HG03521 (cell line): ENCODE measurements at regions not wholly inside any gene's neighbourhood (a gene's known extent, or its start where the extent isn't known, plus 50 kb on each side); places are given as distances from the start of the nearest gene placed in this dataset.
"Not testable (repeated sequence)": the region's sequence is repeated elsewhere in the genome, so short reads cannot be mapped to it uniquely, and the experiment has no call there.

ENCODE experiments used
- ATAC-seq: cut with Tn5 transposase; IDR thresholded peaks from one replicate; pipeline ENCODE4 v1.9.1; 2021; ENCODE audit warnings: mild to moderate bottlenecking, moderate library complexity; ENCODE audit not compliant: unreplicated experiment

DNA sequence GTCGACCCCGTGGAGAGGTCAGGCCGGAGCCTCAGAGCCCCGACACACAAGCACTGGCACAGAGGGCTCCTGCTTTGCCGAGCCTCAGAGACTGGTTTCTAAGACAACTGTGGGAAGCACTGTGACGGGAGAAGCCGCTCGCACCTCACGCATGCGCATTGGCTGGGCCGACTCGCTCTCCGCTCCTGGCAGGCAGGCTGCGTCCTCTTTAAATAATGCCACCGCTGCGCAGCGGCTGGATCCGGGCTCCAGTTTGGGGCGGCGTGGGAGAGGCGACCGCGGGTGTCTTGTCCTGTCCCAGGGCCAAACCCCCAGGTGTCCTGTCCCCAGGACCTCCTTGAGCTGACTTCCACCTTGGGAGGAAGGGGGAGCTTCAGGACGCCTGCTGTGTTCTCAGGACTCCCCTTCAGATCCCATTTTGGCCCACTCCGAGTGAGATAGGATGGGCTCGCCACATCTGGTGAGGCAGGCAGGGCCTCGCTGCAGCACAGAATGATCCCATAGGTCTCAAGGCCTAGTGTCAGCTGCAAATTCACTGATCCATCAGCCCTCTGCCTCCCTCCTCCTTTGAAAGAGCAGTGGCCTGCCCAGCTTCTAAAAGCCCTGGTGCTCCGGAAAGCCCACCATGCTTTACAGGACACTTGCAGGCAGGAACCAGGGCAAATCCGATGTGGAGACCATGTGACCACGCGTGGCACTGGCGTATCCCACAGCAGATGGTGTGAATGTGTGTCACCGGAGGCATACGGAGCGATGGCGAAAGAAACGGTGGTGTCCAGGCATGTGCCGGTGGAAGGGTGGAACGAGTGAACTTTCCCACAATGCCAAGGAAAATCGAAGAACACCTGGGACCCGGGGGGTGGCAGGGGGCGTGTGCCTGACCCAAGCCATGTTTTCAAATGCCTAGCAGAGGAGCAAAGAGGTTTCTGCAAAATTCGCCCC, 169.3 kb upstream of the ZNF337 start:
- ATAC-seq = no peak

DNA sequence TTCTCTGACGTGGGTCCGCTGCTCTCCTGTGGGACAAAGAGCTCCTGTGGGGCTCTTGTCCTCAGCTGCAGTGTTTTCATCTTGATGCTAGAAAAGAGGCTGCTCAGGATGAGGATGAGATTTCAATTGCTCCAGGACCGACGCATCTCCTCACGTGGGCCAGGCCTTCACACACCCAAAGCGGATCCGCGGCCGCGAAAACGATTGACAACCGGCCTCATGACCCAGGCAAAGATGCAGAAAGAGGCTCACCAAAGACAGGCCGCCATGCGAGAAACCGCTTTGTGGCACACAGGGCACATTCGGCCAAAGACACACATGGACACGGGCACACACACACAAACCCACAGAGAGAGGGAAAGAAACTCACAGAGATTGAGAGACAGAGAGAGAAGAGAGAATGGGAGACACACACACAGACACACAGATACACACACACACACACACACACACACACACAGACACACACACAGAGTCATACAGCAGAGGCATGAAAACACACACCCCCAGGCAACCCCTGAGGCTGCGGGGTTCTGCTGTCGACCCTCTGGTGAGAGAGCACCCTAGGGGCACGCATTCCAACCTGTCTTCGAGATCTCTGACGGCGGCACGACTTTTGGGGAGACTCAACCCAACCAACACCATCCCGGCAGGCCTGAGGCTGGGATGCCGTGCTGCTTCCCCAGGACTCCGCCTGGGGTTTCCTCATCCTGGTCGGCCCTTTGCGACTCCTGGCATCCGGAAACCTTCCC, 168.5 kb upstream of the ZNF337 start:
- not testable (repeated sequence) for ATAC-seq

DNA sequence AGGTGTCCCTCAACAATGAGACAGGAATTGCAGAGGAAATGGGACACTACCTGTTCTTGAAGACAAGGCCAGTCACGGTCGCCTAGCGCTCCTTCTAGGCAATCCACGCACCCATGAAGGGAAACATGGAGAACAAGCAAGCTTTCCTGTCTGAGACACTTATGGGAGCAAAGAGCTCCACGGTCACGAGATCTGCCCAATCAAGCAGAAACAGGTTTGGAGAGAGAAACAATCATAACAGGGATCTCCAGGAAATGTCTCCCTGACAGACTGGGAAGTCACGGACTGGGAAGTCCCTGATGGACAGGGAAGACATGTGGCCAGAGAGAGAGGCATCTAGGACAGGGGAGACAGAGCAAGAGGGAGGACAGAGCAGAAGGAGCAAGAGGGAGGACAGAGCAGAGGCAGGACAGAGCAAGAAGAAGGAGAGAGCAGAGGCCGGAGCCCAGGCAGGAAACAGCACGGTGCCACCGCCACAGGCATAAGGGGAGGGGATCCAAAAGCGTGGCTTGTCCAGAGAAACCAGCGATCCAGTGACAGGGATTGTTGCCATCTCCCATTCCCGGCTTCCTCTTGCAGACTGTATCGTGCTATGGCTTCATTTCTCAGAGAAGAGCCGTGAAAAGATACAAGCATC, 167.8 kb upstream of the ZNF337 start:
- no peak for ATAC-seq

DNA sequence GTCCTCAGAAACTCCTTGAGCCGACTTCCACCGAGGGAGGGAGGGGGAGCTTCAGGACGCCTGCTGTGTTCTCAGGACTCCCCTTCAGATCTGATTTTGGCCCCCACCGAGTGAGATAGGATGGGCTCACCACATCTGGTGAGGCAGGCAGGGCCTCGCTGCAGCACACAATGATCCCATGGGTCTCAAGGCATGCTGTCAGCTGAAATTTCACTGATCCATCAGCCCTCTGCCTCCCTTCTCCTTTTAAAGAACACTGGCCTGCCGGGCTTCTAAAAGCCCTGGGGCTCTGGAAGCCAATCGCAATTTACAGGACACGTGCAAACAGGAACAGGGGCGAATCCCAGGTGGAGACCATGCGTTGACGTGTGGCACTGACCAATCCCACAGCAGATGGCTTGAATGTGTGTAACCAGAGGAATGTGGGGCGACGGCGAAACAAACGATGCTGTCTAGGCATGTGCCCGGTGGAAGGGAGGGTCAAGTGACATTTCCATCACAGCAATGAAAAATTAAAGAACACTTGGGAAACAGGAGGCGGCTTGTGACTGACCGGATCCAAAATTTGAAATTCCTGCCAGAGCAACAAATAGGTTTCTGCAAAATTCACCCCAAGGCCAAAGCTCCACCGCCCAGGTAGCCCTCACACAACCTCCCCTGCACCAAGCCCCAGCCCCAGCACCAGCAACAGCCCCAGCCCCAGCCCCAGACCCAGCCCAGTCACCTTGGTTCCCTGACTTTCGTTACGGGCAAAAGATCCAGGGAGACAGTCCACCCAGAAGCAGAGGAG, 167.1 kb upstream of the ZNF337 start:
- no peak for ATAC-seq

DNA sequence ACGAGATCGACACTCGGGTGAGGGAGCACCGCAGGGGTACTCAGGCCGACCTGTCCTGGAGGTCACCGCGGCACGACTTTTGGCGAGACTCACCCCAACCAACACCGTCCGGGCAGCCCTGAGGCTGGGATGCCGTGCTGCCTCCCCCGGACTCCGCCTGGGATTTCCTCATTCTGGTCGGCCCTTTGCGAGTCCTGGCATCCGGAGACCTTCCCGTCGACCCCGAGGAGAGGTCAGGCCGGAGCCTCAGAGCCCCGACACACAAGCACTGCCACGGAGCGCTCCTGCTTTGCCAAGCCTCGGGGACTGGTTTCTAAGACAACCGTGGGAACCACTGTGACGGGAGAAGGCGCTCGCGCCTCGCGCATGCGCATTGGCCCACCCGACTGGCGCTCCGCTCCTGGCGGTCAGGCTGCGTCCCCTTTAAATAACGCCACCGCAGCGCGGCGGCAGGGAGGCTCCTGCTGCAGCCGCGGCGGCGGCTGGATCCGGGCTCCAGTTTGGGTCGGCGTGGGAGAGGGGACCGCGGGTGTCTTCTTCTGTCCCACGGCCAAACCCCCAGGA, 166.4 kb upstream of the ZNF337 start:
- not testable (repeated sequence) for ATAC-seq

DNA sequence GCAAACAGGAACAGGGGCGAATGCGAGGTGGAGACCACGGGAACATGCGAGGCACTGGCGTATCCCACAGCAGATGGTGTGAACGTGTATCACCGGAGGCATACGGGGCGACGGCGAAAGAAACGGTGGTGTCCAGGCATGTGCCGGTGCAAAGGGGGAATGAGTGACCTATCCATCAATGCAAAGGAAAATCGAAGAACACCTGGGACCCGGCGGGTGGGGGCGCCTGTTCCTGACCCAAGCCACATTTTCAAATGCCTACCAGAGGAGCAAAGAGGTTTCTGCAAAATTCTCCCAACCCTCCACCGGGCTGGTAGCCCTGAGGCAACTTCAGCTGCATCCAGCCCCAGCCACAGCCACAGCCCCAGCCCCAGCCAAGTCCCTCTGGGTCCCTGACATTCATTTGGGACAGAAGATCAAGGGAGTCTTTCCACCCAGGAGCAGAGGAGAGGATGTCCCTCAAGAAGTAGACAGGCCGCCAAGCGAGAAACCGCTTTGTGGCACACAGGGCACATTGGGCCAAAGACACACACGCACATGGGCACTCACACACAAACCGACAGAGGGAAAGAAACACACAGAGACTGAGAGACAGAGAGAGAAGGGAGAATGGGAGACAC, 164.0 kb upstream of the ZNF337 start:
- no peak for ATAC-seq

DNA sequence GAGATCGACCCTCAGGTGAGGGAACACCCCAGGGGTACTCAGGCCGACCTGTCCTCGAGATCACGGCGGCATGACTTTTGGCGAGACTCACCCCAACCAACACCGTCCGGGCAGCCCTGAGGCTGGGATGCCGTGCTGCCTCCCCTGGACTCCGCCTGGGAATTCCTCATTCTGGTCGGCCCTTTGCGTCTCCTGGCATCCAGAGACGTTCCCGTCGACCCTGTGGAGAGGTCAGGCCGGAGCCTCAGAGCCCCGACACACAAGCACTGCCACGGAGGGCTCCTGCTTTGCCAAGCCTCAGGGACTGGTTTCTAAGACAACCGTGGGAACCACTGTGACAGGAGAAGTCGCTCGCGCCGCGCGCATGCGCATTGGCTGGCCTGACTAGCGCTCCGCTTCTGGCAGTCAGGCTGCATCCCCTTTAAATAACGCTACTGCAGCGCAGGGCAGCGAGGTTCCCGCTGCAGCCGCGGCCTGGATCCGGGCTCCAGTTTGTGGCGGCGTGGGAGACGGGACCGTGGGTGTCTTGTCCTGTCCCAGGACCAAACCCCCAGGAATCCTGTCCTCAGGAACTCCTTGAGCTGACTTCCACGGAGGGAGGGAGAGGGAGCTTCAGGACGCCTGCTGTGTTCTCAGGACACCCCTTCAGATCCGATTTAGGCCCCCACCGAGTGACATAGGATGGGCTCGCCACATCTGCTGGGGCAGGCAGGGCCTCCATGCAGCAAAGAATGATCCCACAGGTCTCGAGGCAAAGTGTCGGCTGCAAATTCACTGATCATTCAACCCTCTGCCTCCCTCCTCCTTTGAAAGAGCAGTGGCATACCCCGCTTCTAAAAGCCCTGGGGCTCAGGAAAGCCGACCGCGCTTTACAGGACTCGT, 163.2 kb upstream of the ZNF337 start:
- no peak for ATAC-seq

DNA sequence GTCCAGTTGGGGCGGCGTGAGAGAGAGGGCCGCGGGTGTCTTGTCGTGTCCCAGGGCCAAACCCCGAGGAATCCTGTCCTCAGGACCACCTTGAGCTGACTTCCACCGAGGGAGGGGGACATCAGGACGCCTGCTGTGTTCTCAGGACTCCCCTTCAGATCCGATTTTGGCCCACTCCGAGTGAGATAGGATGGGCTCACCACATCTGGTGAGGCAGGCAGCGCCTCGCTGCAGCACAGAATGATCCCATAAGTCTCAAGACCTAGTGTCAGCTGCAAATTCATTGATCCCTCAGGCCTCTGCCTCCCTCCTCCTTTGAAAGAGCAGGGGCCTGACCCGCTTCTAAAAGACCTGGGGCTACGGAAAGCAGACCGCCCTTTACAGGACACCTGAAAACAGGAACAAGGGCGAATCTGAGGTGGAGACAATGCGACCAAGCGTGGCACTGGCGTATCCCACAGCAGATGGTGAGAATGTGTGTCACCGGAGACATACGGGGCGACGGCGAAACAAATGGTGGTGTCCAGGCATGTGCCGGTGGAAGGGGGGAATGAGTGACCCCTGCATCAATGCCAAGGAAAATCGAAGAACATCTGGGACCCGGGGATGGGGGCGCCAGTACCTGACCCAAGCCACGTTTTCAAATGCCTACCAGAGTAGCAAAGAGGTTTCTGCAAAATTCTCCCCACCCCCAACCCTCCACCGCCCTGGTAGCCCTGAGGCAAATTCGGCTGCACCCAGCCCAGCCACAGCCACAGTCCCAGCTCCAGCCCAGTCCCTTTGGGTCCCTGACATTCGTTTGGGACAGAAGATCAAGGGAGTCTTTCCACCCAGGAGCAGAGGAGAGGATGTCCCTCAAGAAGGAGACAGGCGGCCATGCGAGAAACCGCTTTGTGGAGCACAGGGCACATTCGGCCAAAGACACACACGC, 162.1 kb upstream of the ZNF337 start:
- ATAC-seq = no peak

DNA sequence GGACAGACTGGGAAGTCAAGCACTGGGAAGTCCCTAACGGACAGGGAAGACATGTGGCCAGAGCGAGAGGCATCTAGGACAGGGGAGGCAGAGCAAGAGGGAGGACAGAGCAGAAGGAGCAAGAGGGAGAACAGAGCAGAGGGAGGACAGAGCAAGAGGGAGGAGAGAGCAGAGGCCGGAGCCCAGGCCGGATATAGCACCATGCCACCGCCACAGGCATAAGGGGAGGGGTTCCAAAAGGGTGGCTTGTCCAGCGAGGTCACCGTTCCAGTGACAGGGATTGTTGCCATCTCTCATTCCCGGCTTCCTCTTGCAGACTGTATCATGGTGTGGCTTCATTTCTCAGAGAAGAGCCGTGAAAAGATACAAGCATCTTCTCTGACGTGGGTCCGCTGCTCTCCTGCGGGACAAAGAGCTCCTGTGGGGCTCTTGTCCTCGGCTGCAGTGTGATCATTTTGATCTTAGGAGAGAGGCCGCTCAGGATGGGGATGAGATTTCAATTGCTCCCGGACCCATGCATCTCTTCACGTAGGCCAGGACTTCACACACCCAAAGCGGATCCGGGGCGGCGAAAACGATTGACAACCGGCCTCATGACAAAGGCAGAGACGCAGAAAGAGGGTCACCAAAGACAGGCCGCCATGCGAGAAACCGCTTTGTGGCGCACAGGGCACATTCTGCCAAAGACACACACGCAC, 160.6 kb upstream of the ZNF337 start:
- not testable (repeated sequence) for ATAC-seq

DNA sequence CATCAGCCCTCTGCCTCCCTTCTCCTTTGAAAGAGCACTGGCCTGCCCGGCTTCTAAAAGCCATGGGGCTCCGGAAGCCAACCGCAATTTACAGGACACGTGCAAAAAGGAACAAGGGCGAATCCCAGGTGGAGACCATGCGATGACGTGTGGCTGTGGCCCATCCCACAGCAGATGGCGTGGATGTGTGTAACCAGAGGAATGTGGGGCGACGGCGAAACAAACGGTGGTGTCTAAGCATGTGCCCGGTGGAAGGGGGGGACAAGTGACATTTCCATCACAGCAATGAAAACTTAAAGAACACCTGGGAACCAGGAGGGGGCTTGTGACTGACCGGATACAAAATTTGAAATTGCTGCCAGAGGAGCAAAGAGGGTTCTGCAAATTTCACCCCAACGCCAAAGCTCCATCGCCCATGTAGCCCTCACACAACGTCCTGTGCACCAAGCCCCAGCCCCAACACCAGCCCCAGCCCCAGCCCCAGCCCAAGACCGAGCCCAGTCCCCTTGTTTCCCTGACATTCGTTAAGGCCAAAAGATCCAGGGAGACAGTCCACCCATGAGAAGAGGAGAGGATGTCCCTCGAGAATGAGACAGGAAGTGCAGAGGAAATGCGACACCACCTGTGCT, 159.7 kb upstream of the ZNF337 start:
- no peak for ATAC-seq

DNA sequence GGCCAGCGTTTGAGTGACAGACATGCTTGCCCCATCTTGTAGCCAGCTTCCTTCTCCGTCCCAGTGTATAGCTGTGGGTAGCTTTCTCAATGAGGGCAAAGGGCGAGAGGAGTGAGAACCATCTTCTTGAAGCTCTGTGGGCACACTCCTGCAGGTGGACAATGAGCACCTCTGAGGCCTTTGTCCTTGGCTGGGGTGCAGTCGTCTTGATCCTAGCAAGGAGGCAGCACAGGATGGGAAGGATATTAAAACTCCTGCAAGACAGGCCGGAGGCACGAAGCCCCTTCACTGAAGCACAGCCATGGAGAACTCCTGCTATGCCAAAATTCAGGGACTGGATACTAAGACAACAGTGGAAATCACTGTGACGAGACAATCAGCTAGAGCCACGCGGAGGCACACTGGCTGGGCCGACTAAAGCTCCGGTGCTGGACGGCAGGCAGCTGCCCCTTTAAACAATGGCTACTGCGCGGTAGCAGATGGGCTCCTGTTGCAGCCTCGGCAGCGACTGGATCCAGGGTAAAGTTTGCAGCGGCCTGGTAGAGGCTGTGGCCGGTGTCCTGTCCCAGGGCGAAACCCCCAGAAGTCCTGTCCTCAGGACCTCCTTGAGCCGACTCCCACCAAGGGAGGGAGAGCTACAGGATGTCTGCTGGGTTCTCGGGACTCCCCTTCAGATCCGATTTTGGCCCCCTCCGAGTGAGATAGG, 159.0 kb upstream of the ZNF337 start:
- not testable (repeated sequence) for ATAC-seq

DNA sequence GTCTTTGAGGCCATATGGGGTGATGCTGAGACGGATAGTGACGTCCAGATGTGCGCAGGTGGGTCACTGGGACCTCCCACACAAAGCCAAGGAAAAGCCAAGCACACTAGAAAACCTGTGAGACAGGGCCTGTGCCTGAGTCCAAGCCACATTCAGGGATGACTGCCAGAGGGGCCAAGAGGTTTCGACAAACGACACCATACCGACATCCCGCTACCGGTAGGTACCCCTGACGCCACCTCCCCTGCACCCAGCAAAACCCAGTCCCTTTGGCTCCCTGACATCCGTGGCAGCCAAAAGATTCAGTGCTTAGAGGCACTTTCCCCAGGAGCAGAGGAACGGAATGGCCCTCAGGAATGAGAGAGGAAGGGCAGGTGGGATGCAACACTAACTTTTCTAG, 158.0 kb upstream of the ZNF337 start:
- ATAC-seq = not testable (repeated sequence)

DNA sequence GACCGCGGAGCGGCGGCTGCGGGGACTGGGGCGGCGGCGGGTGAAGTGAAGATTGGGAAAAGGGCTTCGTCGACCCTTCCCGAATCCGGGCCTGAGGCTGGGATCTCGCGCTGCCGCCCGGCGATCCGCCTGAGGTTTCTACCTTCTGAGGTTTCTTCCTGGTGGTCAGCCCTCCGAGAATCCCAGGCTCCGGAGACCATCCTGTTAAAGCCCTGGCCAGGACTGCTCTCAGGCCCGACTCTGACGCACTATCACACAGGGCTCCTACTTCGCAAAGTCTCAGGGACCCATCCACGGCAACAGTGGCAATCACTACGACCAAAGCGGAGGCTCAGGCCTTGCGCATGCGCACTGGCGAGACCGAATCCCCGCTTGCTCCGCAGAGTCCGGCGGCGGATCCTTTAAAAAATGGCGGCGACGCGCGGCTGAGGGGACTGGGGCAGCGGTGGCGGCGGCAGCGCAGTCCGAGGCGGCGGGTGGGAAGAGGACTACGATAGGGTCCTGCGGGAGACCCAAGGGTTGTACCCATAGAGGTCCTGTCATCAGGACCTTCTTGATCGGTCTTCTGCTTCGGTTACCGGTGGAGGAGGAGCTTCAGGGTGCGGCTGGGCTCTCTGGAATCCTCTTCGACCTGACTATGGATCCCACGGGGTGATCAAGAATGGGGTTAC, 157.2 kb upstream of the ZNF337 start:
- ATAC-seq = peak; percentile 67

DNA sequence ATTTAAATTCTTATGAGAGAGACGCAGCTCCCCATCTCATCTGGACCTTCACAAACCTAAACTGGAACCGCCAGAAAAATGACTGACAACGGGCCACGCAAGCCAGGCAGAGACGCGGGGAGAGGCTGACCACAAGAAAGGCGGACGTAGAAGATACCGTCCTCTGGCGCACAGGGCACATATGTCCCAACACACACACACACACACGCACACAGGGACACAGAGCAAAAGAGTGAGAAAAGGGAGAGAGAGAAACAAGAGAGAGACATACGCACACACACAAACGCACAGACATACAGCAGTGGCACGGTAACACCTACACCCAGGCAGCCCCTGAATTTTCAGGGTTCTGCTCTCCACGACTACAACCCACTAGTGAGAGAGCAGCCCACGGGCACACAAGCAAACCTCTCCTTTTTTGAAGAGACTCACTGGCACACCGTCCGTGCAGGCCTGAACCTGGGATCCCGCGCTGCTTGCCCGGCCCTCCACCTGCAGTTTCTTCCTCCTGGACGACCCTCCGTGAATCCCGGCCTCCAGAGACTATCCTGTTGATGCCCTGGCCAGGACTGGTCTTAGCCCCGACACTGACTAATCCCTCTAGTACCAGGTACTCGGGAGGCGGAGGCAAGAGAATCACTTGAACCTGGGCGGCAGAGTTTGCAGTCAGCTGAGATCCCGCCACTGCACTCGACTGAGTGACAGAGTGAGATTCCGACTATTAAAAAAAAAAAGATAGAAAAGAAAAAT, 156.5 kb upstream of the ZNF337 start:
- ATAC-seq = not testable (repeated sequence)

DNA sequence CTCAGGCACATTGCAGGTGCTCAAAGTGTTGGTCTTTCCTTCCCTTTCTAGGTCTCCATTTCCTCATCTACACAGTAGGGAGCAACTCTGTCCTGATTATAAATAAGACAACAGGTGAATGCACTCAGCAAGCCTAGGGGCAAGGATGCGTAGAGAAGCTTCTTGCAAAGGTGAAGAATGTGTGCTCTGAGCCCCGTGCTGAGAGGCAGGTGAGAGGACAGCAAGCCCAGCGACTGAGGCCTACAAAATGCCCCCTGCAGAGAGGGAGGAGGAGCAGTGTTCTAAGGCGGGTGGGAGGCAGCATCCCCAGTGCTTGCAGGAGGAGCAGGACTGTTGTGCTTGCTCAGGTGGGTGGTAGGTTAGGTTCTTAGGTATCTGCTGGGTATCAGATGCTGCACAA, 153.5 kb upstream of the ZNF337 start:
- ATAC-seq = not testable (repeated sequence)
